Skeletal muscle cell (primary cell): ENCODE measurements at regions not wholly inside any gene's neighbourhood (a gene's known extent, or its start where the extent isn't known, plus 50 kb on each side); places are given as distances from the start of the nearest gene placed in this dataset.

Experiments
- DNase-seq: peaks from one replicate; pipeline ENCODE4 v3.0.0-alpha.2; 2010; ENCODE audit warnings: low read depth
- H3K4me3 ChIP-seq: 2 replicates; pipeline ENCODE4 v1.5.1; 2011; ENCODE audit warnings: low read depth, mild to moderate bottlenecking, control low read depth, low read length, moderate library complexity

GRCh38 chr14:61196034-61196433, 85.1 kb downstream of the TMEM30B start:
- no peak for DNase-seq

GRCh38 chr14:61193476-61193875, 87.7 kb downstream of the TMEM30B start:
- H3K4me3 ChIP-seq = no peak overlapping the region
- no peak for DNase-seq

More at GRCh38 chr14:61196034-61196433, 85.1 kb downstream of the TMEM30B start:
- H3K4me3 ChIP-seq = no peak overlapping the region

GRCh38 chr14:61192989-61193388, 88.1 kb downstream of the TMEM30B start:
- H3K4me3 ChIP-seq = no peak overlapping the region
- DNase-seq = no peak

GRCh38 chr14:61191733-61192132, 89.4 kb downstream of the TMEM30B start:
- no peak overlapping the region for H3K4me3 ChIP-seq
- DNase-seq = no peak

- no peak overlapping the region for H3K4me3 ChIP-seq
- no peak for DNase-seq
Observed at GRCh38 chr14:61190341-61190740, 90.8 kb downstream of the TMEM30B start.

- no peak overlapping the region for H3K4me3 ChIP-seq
Observed at GRCh38 chr14:61188978-61189808, 91.9 kb downstream of the TMEM30B start.

GRCh38 chr14:61188196-61188595, 92.9 kb downstream of the TMEM30B start:
- no peak overlapping the region for H3K4me3 ChIP-seq
- DNase-seq = no peak

More at GRCh38 chr14:61188978-61189808, 91.9 kb downstream of the TMEM30B start:
- DNase-seq = peak; percentile 31

- H3K4me3 ChIP-seq = no peak overlapping the region
- no peak for DNase-seq
Observed at GRCh38 chr14:61187196-61187905, 93.8 kb downstream of the TMEM30B start.

GRCh38 chr14:61186341-61187195, 94.6 kb downstream of the TMEM30B start:
- H3K4me3 ChIP-seq = no peak overlapping the region
- DNase-seq = no peak

GRCh38 chr14:61185534-61185933, 95.6 kb downstream of the TMEM30B start:
- no peak overlapping the region for H3K4me3 ChIP-seq

GRCh38 chr14:61184112-61184511, 97.0 kb downstream of the TMEM30B start:
- DNase-seq = peak; percentile 94
- H3K4me3 ChIP-seq = no peak overlapping the region

More at GRCh38 chr14:61185534-61185933, 95.6 kb downstream of the TMEM30B start:
- no peak for DNase-seq

GRCh38 chr14:61183196-61183885, 97.8 kb downstream of the TMEM30B start:
- DNase-seq = no peak
- H3K4me3 ChIP-seq = no peak overlapping the region

- no peak overlapping the region for H3K4me3 ChIP-seq
- DNase-seq = no peak
Observed at GRCh38 chr14:61179796-61180398, 101.2 kb downstream of the TMEM30B start.

GRCh38 chr14:61179061-61179690, 102.0 kb downstream of the TMEM30B start:
- H3K4me3 ChIP-seq = no peak overlapping the region
- DNase-seq = no peak

- H3K4me3 ChIP-seq = no peak overlapping the region
- DNase-seq = peak; percentile 95
Observed at GRCh38 chr14:61178226-61179060, 102.7 kb downstream of the TMEM30B start.

- DNase-seq = no peak
- no peak overlapping the region for H3K4me3 ChIP-seq
Observed at GRCh38 chr14:61177279-61178225, 103.6 kb downstream of the TMEM30B start.
